ENCODE measurements at regions not wholly inside any gene's neighbourhood (a gene's known extent, or its start where the extent isn't known, plus 50 kb on each side); places are given as distances from the start of the nearest gene placed in this dataset.

- no peak for DNase-seq (ENCODE audit: low read depth in 1 of 2, low spot score in 1 of 2)
These were observed 266.8 kb downstream of the NEDD1 start for GRCh38 chr12:97173688-97174410.

- no peak for DNase-seq (ENCODE audit: low read depth in 1 of 2, low spot score in 1 of 2)
These were observed 270.4 kb downstream of the NEDD1 start for GRCh38 chr12:97177481-97177880.

- no peak for DNase-seq (ENCODE audit: low read depth in 1 of 2, low spot score in 1 of 2)
These were observed 274.7 kb downstream of the NEDD1 start for GRCh38 chr12:97181571-97182265.

GRCh38 chr12:97182769-97183168 is 275.7 kb downstream of the NEDD1 start:
- DNase-seq (ENCODE audit: low read depth in 1 of 2, low spot score in 1 of 2) = no peak

GRCh38 chr12:97184127-97184773 is 277.2 kb downstream of the NEDD1 start:
- no peak for DNase-seq (ENCODE audit: low read depth in 1 of 2, low spot score in 1 of 2)

- no peak for DNase-seq (ENCODE audit: low read depth in 1 of 2, low spot score in 1 of 2)
These were observed 277.0 kb upstream of the RMST start for GRCh38 chr12:97185567-97185966.

GRCh38 chr12:97194546-97194945 is 268.1 kb upstream of the RMST start:
- DNase-seq (ENCODE audit: low read depth in 1 of 2, low spot score in 1 of 2) = no peak

GRCh38 chr12:97200181-97200580 is 262.4 kb upstream of the RMST start:
- DNase-seq (ENCODE audit: low read depth in 1 of 2, low spot score in 1 of 2) = no peak

- DNase-seq (ENCODE audit: low read depth in 1 of 2, low spot score in 1 of 2) = no peak
These were observed 259.2 kb upstream of the RMST start for GRCh38 chr12:97203408-97203807.

- no peak for DNase-seq (ENCODE audit: low read depth in 1 of 2, low spot score in 1 of 2)
These were observed 252.6 kb upstream of the RMST start for GRCh38 chr12:97209997-97210396.

GRCh38 chr12:97211416-97211930 is 251.1 kb upstream of the RMST start:
- DNase-seq (ENCODE audit: low read depth in 1 of 2, low spot score in 1 of 2) = no peak

GRCh38 chr12:97216848-97217247 is 245.8 kb upstream of the RMST start:
- no peak for DNase-seq (ENCODE audit: low read depth in 1 of 2, low spot score in 1 of 2)

GRCh38 chr12:97222391-97222790 is 240.2 kb upstream of the RMST start:
- no peak for DNase-seq (ENCODE audit: low read depth in 1 of 2, low spot score in 1 of 2)

GRCh38 chr12:97223419-97223818 is 239.2 kb upstream of the RMST start:
- no peak for DNase-seq (ENCODE audit: low read depth in 1 of 2, low spot score in 1 of 2)

GRCh38 chr12:97229004-97229403 is 233.6 kb upstream of the RMST start:
- DNase-seq (ENCODE audit: low read depth in 1 of 2, low spot score in 1 of 2) = no peak

- no peak for DNase-seq (ENCODE audit: low read depth in 1 of 2, low spot score in 1 of 2)
These were observed 227.5 kb upstream of the RMST start for GRCh38 chr12:97235102-97235501.

GRCh38 chr12:97246368-97246767 is 216.2 kb upstream of the RMST start:
- DNase-seq (ENCODE audit: low read depth in 1 of 2, low spot score in 1 of 2) = no peak

GRCh38 chr12:97250483-97250882 is 212.1 kb upstream of the RMST start:
- no peak for DNase-seq (ENCODE audit: low read depth in 1 of 2, low spot score in 1 of 2)

GRCh38 chr12:97257726-97258125 is 204.9 kb upstream of the RMST start:
- DNase-seq (ENCODE audit: low read depth in 1 of 2, low spot score in 1 of 2) = no peak

- DNase-seq (ENCODE audit: low read depth in 1 of 2, low spot score in 1 of 2) = no peak
These were observed 203.5 kb upstream of the RMST start for GRCh38 chr12:97259098-97259497.

- DNase-seq (ENCODE audit: low read depth in 1 of 2, low spot score in 1 of 2) = no peak
These were observed 201.8 kb upstream of the RMST start for GRCh38 chr12:97260786-97261185.

- DNase-seq (ENCODE audit: low read depth in 1 of 2, low spot score in 1 of 2) = no peak
These were observed 195.4 kb upstream of the RMST start for GRCh38 chr12:97267166-97267565.
